ENCODE measurements at regions not wholly inside any gene's neighbourhood (a gene's known extent, or its start where the extent isn't known, plus 50 kb on each side); places are given as distances from the start of the nearest gene placed in this dataset.

DNA sequence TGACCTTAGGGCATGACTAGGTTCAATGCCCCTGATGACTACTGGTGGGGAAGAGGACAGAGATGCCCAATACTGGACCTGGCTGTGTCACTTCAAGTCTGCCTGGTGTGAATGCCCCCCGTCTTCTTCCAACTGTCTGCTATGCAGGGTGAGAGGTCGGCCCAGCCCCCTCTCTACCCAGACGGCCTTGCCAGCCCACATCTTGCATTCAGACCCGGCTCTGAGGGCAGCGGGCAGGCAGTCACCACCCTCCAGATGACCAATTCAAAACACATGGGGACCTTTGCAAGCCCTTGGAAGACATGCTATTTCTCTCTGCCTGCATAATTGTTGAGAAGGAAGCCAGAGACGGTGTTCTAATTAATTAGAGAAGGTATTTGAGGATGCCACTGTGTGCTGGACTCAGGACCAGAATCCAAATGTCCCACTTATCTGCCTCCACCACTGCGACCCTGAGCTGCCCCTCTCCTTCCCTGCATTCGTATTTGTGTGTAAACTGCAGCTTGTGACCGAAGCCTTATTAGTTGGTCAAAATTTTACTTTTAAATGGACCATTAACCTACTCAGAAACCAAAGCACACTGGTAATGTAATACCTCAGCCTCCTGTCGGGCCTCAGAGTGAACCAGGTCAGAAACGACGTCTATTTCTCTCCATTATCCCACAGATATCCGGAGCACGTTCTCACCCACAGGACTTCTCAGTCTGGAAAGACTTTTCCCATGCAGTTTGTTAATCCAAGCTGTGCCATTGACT is 407.0 kb downstream of the ZNF536 start:
- no peak overlapping the region for H3K4me3 ChIP-seq (ENCODE audit: low read depth, low read length)
- no peak for DNase-seq (ENCODE audit: low read depth)
- TF ChIP-seq, protein P1, sequence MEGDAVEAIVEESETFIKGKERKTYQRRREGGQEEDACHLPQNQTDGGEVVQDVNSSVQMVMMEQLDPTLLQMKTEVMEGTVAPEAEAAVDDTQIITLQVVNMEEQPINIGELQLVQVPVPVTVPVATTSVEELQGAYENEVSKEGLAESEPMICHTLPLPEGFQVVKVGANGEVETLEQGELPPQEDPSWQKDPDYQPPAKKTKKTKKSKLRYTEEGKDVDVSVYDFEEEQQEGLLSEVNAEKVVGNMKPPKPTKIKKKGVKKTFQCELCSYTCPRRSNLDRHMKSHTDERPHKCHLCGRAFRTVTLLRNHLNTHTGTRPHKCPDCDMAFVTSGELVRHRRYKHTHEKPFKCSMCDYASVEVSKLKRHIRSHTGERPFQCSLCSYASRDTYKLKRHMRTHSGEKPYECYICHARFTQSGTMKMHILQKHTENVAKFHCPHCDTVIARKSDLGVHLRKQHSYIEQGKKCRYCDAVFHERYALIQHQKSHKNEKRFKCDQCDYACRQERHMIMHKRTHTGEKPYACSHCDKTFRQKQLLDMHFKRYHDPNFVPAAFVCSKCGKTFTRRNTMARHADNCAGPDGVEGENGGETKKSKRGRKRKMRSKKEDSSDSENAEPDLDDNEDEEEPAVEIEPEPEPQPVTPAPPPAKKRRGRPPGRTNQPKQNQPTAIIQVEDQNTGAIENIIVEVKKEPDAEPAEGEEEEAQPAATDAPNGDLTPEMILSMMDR (IDR thresholded peaks at IDR 0.05; ENCODE audit: insufficient read depth, low read depth, low read length): no peak

DNA sequence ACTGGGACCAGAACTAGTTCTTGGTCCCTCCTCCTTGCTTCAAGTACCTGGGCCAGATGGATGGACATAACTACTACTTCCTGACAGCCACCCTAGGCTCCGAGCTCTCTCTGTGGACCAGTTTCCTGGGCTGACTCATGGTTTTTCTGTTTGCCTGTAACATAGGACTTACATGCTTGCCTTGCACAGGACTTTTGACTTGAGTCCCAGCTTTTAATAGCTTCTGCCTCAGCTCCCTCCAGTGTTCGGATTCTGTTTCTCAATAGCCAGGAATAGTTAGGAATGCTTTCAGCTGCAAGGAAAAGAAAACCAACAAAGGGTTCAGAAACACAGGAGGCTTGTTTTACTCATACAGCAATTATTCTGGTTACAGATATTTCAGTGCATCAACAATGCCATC is 405.9 kb downstream of the ZNF536 start:
- TF ChIP-seq, protein P1 (IDR thresholded peaks at IDR 0.05; ENCODE audit: insufficient read depth, low read depth, low read length): no peak
- no peak overlapping the region for H3K4me3 ChIP-seq (ENCODE audit: low read depth, low read length)
- DNase-seq (ENCODE audit: low read depth): no peak

DNA sequence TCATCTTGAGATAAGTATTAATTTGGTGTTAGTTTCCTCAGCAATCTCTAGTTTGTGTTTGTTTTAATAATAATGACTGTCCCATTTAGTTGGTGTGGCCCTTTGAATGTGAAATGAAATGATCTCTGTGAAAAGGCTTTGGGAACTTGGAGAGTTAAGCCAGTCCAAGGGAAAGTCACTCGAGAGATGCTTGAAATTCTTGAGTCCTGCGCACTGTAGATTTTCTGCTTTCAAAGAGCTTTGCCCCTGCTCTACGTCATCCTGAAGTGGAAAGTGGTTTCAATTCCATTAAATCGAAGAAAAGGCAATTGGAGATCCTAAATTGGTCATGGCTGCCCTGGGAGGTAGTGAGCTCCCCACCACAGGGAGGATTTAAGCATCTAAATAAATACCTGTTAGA is 403.8 kb downstream of the ZNF536 start:
- TF ChIP-seq, protein P1 (IDR thresholded peaks at IDR 0.05; ENCODE audit: insufficient read depth, low read depth, low read length): no peak
- no peak for DNase-seq (ENCODE audit: low read depth)
- H3K4me3 ChIP-seq (ENCODE audit: low read depth, low read length): no peak overlapping the region

DNA sequence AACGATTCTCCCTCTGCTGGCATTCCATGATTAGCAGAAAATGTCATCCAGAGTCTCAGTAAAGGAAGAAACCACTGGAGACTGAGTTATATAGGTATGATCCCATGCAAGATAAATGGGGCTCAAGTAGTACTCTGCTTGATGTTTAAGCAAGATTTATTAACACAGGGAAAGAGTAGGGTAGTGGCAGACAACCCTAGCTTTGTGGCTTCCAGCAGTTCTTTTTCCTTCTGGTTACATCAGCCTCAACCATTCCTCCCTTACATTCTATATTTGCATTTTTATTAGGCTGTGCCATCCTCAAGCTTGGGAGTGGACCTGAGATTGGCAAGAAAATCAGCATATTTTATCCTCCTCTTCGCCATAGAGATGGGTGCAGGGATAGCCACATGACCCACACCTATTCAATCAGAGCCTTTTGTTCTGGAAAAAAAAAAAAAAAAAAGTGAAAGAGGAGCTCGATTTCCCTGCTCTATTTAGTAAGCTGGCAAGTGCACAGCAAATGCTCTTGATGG is 402.1 kb downstream of the ZNF536 start:
- H3K4me3 ChIP-seq (ENCODE audit: low read depth, low read length): no peak overlapping the region
- DNase-seq (ENCODE audit: low read depth): no peak
- TF ChIP-seq, protein P1 (IDR thresholded peaks at IDR 0.05; ENCODE audit: insufficient read depth, low read depth, low read length): no peak

DNA sequence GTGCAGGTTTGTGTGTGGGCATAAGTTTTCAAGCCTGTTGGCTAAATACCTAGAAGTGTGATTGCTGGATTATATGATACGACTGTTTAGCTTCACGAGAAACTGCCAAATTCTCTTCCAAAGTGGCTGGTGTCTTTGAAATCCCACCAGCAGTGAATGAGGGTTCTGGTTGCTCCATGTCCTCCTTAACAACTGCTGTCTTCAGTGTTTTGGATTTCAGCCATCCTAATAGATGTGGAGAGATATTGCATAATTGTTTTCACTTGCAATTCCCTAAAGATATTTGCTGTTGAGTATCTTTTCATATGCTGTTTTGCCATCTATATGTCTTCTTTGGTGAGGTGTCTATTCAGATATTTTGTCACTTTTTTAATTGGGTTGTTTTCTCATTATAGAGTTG is 390.5 kb downstream of the ZNF536 start:
- TF ChIP-seq, protein P1 (IDR thresholded peaks at IDR 0.05; ENCODE audit: insufficient read depth, low read depth, low read length): no peak
- no peak overlapping the region for H3K4me3 ChIP-seq (ENCODE audit: low read depth, low read length)
- DNase-seq (ENCODE audit: low read depth): no peak

DNA sequence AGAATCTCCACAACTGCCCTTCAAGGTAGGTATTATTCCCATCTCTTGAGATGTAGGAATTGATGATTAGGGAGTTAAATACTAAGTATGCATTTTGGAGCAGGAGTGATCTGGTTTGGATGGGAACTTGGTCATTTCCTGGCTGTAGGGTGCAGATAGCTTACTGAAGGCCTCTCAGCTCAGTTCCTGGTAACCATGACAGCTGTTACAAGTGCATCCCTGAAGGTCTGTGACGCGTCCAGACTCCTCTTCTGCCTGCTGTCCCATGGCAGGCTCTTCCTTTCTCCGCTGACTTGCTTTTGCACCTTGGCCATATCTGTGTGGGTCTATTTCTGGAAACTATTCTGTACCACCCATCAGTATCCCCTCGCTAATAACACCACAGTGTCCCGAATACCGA is 387.8 kb downstream of the ZNF536 start:
- TF ChIP-seq, protein P1 (IDR thresholded peaks at IDR 0.05; ENCODE audit: insufficient read depth, low read depth, low read length): no peak
- no peak for DNase-seq (ENCODE audit: low read depth)
- no peak overlapping the region for H3K4me3 ChIP-seq (ENCODE audit: low read depth, low read length)

Data from fibroblast of villous mesenchyme (primary cell).